ENCODE measurements at regions not wholly inside any gene's neighbourhood (a gene's known extent, or its start where the extent isn't known, plus 50 kb on each side); places are given as distances from the start of the nearest gene placed in this dataset.

- H3K36me3 ChIP-seq = no peaks in the 10 kb centered on the region
- WGBS = 56% methylated on average over 10 of the region's 10 CpGs
- H3K9me3 ChIP-seq = no peaks in the 10 kb centered on the region
- no peaks in the 10 kb centered on the region for H3K4me1 ChIP-seq (replicated peaks)
- TF ChIP-seq POLR2AphosphoS5 (IDR thresholded peaks at IDR 0.05) (no peak), CTCF (IDR thresholded peaks at IDR 0.05) (no peak), POLR2A (IDR thresholded peaks at IDR 0.05) (no peak)
- no peaks in the 10 kb centered on the region for H3K27me3 ChIP-seq (replicated peaks; ENCODE audit: insufficient read depth)
- no peak overlapping the region for H3K27ac ChIP-seq
- no peak for DNase-seq (ENCODE audit: low spot score)
- intact Hi-C loops (cut with DNase I) = no loop called here
- H3K4me3 ChIP-seq = no peak overlapping the region
Measured at GRCh38 chr12:127355061-127355841, 911.7 kb upstream of the TMEM132C start.

GRCh38 chr12:127358888-127359287, 908.1 kb upstream of the TMEM132C start:
- Histone ChIP-seq H3K36me3 (no peaks in the 10 kb centered on the region), H3K9me3 (no peaks in the 10 kb centered on the region), H3K4me3 (no peak overlapping the region), H3K4me1 (replicated peaks) (no peaks in the 10 kb centered on the region), H3K27me3 (replicated peaks; ENCODE audit: insufficient read depth) (no peaks in the 10 kb centered on the region), H3K27ac (no peak overlapping the region)
- no peak for TF ChIP-seq POLR2A (IDR thresholded peaks at IDR 0.05)
- TF ChIP-seq POLR2AphosphoS5 (IDR thresholded peaks at IDR 0.05) = no peak
- TF ChIP-seq CTCF (IDR thresholded peaks at IDR 0.05) = no peak
- WGBS = 86% methylated on average over 2 of the region's 2 CpGs
- intact Hi-C loops (cut with DNase I) = no loop called here
- no peak for DNase-seq (ENCODE audit: low spot score)

GRCh38 chr12:127360580-127360979, 906.4 kb upstream of the TMEM132C start:
- 84% methylated on average over 6 of the region's 6 CpGs for WGBS

GRCh38 chr12:127362121-127362520, 904.8 kb upstream of the TMEM132C start:
- intact Hi-C loops (cut with DNase I) = no loop called here
- TF ChIP-seq CTCF (IDR thresholded peaks at IDR 0.05) = no peak
- TF ChIP-seq POLR2A (IDR thresholded peaks at IDR 0.05) = no peak
- TF ChIP-seq POLR2AphosphoS5 (IDR thresholded peaks at IDR 0.05) = no peak
- H3K36me3 ChIP-seq = no peaks in the 10 kb centered on the region
- no peak overlapping the region for H3K27ac ChIP-seq
- DNase-seq (ENCODE audit: low spot score) = no peak
- no peaks in the 10 kb centered on the region for H3K4me1 ChIP-seq (replicated peaks)
- WGBS = 94% methylated on average over 4 of the region's 4 CpGs
- no peaks in the 10 kb centered on the region for H3K9me3 ChIP-seq
- H3K4me3 ChIP-seq = no peak overlapping the region
- no peaks in the 10 kb centered on the region for H3K27me3 ChIP-seq (replicated peaks; ENCODE audit: insufficient read depth)

More at GRCh38 chr12:127360580-127360979, 906.4 kb upstream of the TMEM132C start:
- H3K9me3 ChIP-seq = no peaks in the 10 kb centered on the region
- intact Hi-C loops (cut with DNase I) = no loop called here
- no peaks in the 10 kb centered on the region for H3K36me3 ChIP-seq
- TF ChIP-seq POLR2AphosphoS5 (IDR thresholded peaks at IDR 0.05) (no peak), CTCF (IDR thresholded peaks at IDR 0.05) (no peak), POLR2A (IDR thresholded peaks at IDR 0.05) (no peak)
- no peak overlapping the region for H3K27ac ChIP-seq
- no peaks in the 10 kb centered on the region for H3K4me1 ChIP-seq (replicated peaks)
- H3K4me3 ChIP-seq = no peak overlapping the region
- DNase-seq (ENCODE audit: low spot score) = no peak
- no peaks in the 10 kb centered on the region for H3K27me3 ChIP-seq (replicated peaks; ENCODE audit: insufficient read depth)

GRCh38 chr12:127363392-127363791, 903.6 kb upstream of the TMEM132C start:
- Histone ChIP-seq H3K4me3 (no peak overlapping the region), H3K36me3 (no peaks in the 10 kb centered on the region), H3K4me1 (replicated peaks) (no peaks in the 10 kb centered on the region), H3K27me3 (replicated peaks; ENCODE audit: insufficient read depth) (no peaks in the 10 kb centered on the region), H3K27ac (no peak overlapping the region), H3K9me3 (no peaks in the 10 kb centered on the region)
- TF ChIP-seq POLR2AphosphoS5 (IDR thresholded peaks at IDR 0.05) (no peak), CTCF (IDR thresholded peaks at IDR 0.05) (no peak), POLR2A (IDR thresholded peaks at IDR 0.05) (no peak)
- intact Hi-C loops (cut with DNase I) = no loop called here
- 56% methylated on average over 2 of the region's 2 CpGs for WGBS
- no peak for DNase-seq (ENCODE audit: low spot score)

Data from prostate gland (tissue), 2 donors.